H1 (cell line): ENCODE measurements at regions not wholly inside any gene's neighbourhood (a gene's known extent, or its start where the extent isn't known, plus 50 kb on each side); places are given as distances from the start of the nearest gene placed in this dataset.

ENCODE experiments used
- RAD21 ChIP-seq, 2 experiments: IDR thresholded peaks in 1 of 2; conservative IDR thresholded peaks in 1 of 2; 2 replicates each; pipeline ENCODE4 v1.6.1; 2011; ENCODE audit warnings: low read depth in 2 of 2, low read length in 2 of 2, improper control_type of control experiment in 1 of 2, inconsistent platforms in 1 of 2, mild to moderate bottlenecking in 1 of 2, moderate library complexity in 1 of 2
- TF ChIP-seq, protein P1 (sequence below): IDR thresholded peaks from 2 replicates; pipeline ENCODE4 v1.6.1; 2011; ENCODE audit warnings: low read depth, mild to moderate bottlenecking, low read length; ENCODE audit not compliant: insufficient read depth

DNA sequence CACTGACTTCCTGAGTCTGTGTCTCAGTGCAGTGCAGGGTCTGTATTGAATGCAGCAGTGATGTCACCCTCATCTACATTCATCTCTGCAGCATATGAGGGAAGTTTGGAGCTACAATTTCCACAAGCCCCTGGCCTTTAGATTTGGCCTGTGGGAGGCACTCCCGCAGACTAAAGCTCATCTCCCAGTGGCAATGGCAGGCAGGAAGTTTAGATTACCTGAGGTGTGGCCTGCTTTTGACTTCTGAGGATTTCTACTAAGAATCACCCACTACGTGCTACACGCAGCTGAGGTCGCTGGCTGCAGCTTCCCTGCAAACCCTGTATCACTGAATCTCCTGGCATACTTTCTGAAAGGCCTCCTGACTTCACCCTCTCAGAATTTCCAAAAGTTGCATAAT lies 202.2 kb upstream of the PRKD1 start:
- TF ChIP-seq, protein P1, sequence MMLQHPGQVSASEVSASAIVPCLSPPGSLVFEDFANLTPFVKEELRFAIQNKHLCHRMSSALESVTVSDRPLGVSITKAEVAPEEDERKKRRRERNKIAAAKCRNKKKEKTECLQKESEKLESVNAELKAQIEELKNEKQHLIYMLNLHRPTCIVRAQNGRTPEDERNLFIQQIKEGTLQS: no peak
- no peak; a peak in 1 of 4 replicates for TF ChIP-seq RAD21 (IDR thresholded peaks at IDR 0.05 in 1 of 2, conservative IDR thresholded peaks at IDR 0.05 in 1 of 2; ENCODE audit: low read depth in 2 of 2, low read length in 2 of 2)
